ENCODE measurements at regions not wholly inside any gene's neighbourhood (a gene's known extent, or its start where the extent isn't known, plus 50 kb on each side); places are given as distances from the start of the nearest gene placed in this dataset.

DNA sequence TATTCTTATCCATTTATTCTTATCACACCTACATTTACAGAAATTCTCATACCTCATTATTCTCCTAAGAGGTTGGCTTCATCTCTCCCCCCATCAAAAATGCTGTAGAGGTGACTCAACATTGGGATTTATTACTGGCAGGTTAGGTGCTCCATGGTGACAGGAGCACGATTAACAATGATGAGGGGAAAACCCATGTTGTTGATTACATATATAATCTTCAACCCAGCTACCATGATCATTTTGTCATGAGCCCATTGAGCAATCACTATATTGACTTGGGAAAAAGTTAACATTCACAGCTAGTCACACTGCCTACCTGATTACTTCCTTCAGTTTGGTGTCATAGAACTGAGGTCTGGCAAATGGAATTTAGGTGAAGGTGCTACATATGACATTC, 712.1 kb upstream of the CHRM3 start (continued):
- TF ChIP-seq SP1 (CRISPR knock-in tag; IDR thresholded peaks at IDR 0.05) = no peak
- no peak for TF ChIP-seq FOXA3 (CRISPR knock-in tag; conservative IDR thresholded peaks at IDR 0.05 in 1 of 2, IDR thresholded peaks at IDR 0.05 in 1 of 2)
- TF ChIP-seq NONO (IDR thresholded peaks at IDR 0.05; ENCODE audit: low read depth in 2 of 2, low read length in 1 of 2) = no peak
- no peak for TF ChIP-seq ZNF592 (IDR thresholded peaks at IDR 0.05)

DNA sequence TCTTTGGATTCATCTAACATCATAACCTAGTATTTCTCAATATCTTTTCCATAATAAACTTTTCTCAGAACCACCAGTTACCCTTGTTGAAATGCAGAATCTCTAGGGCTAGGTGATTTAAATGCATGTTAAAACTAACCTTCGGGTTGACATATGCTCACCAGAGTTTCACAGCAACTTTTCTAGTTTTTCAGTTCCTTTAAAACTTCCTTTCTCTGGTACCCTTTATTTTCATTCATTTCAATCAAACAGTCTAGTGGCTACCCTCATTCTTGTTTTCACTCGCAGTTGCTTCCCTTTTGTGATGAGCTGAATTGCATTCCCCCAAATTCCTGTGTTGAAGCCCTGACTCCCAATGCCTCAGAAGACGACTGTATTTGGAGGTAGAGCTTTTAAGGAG, 712.8 kb upstream of the CHRM3 start:
- DNase-seq (ENCODE audit: extremely low read depth in 1 of 4, low spot score in 3 of 4) (no peak), ATAC-seq (no peak), FAIRE-seq (no peak)
- POLR2A ChIA-PET = no interaction called here
- Histone ChIP-seq H3K36me3 (ENCODE audit: control insufficient read depth, insufficient read depth, low read length) (no peaks in the 10 kb centered on the region), H4K20me1 (replicated peaks; ENCODE audit: control insufficient read depth, insufficient read depth, low read length) (no peaks in the 10 kb centered on the region), H2AFZ (ENCODE audit: low read depth, low read length) (no peak overlapping the region), H3K9ac (ENCODE audit: insufficient read depth in 1 of 2, low read depth in 2 of 2, low read length in 2 of 2) (no peak overlapping the region), H3K9me1 (ENCODE audit: control insufficient read depth, insufficient read depth, low read length) (no peaks in the 10 kb centered on the region), H3K4me3 (no peak overlapping the region), H3K79me2 (ENCODE audit: control insufficient read depth, insufficient read depth, low read length) (no peaks in the 10 kb centered on the region), H3K27ac (ENCODE audit: extremely low read depth, low read depth, low read length) (no peak overlapping the region), H3K9me3 (replicated peaks; ENCODE audit: control insufficient read depth, insufficient read depth, low read depth, low read length) (peaks cover 2% of the 10 kb centered on the region), H3K27me3 (ENCODE audit: control insufficient read depth in 2 of 2, insufficient read depth in 2 of 2, low read length in 2 of 2) (no peaks in the 10 kb centered on the region), H3K4me1 (replicated peaks in 1 of 2; ENCODE audit: control insufficient read depth in 2 of 2, insufficient read depth in 2 of 2, low read length in 2 of 2) (no peaks in the 10 kb centered on the region), H3K4me2 (ENCODE audit: insufficient read depth, low read length) (no peak overlapping the region)
- in situ Hi-C loops (cut with MboI) (no loop called here), intact Hi-C loops (cut with micrococcal nuclease) (no loop called here)
- TF ChIP-seq RBFOX2 (IDR thresholded peaks at IDR 0.05; ENCODE audit: low read depth, low read length) (no peak), POLR2H (tag; IDR thresholded peaks at IDR 0.05; ENCODE audit: low read depth) (no peak), E4F1 (CRISPR knock-in tag; IDR thresholded peaks at IDR 0.05; ENCODE audit: borderline replicate concordance) (no peak), ZNF785 (CRISPR knock-in tag; IDR thresholded peaks at IDR 0.05) (no peak), ZNF253 (CRISPR knock-in tag; conservative IDR thresholded peaks at IDR 0.05) (no peak), KLF13 (tag; IDR thresholded peaks at IDR 0.05; ENCODE audit: borderline replicate concordance, low read depth) (no peak), U2AF1 (optimal IDR thresholded peaks at IDR 0.05; ENCODE audit: low read depth, low read length) (no peak)
- CTCF ChIA-PET (ENCODE audit: low intra/inter-chr PET ratio) = no interaction called here
- WGBS (ENCODE audit: insufficient coverage, low coverage, missing lambda C conversion rate) = 5% methylated on average over 3 of the region's 3 CpGs
- BruUV-seq (replicated peaks) = no TSS peak

Data from K562 (cell line).